A549 (cell line): ENCODE measurements at regions not wholly inside any gene's neighbourhood (a gene's known extent, or its start where the extent isn't known, plus 50 kb on each side); places are given as distances from the start of the nearest gene placed in this dataset.

Experiments
- CHD2 ChIP-seq: fragments of 150-350 bp; IDR thresholded peaks from 2 replicates; pipeline ENCODE4 v1.6.1; 2014; ENCODE audit warnings: low read length; ENCODE audit not compliant: partially characterized antibody
- HDAC2 ChIP-seq: fragments of 200-600 bp; sonication (generic); IDR thresholded peaks from 2 replicates; pipeline ENCODE4 v1.6.1; 2016
- HOXB5 ChIP-seq: fragments of 250-450 bp; sonication (Bioruptor Pico); IDR thresholded peaks from 2 replicates; pipeline ENCODE4 v1.5.0; 2020; ENCODE audit warnings: mild to moderate bottlenecking, moderate library complexity
- JUN ChIP-seq, 2 experiments: fragments of >200 bp; sonication (Bioruptor Twin); formaldehyde crosslinking; IDR thresholded peaks; 2 replicates in 1 of 2; 3 replicates in 1 of 2; pipeline ENCODE4 v1.6.1; 2016 to 2017
- KDM5A ChIP-seq: fragments of 200-600 bp; sonication (generic); IDR thresholded peaks from 2 replicates; pipeline ENCODE4 v1.6.1; 2016; ENCODE audit warnings: antibody characterized with exemption, mild to moderate bottlenecking
- NR3C1 ChIP-seq: fragments of >200 bp; sonication (Bioruptor Twin); formaldehyde crosslinking; IDR thresholded peaks from 3 replicates; pipeline ENCODE4 v1.6.1; 2017
- PHF8 ChIP-seq: fragments of 200-600 bp; sonication (generic); IDR thresholded peaks from 2 replicates; pipeline ENCODE4 v1.6.1; 2016; ENCODE audit warnings: low read depth, mild to moderate bottlenecking, antibody characterized with exemption, moderate library complexity, borderline replicate concordance
- POLR2A ChIP-seq: IDR thresholded peaks from 2 replicates; pipeline ENCODE4 v1.6.1; 2012; ENCODE audit warnings: mild to moderate bottlenecking, low read length
- POLR2AphosphoS2 ChIP-seq: conservative IDR thresholded peaks from 2 replicates; pipeline ENCODE4 v1.6.1; 2012; ENCODE audit warnings: low read length, improper control_type of control experiment, inconsistent platforms
- TF ChIP-seq, protein P1 (sequence below): IDR thresholded peaks from 2 replicates; pipeline ENCODE4 v1.6.1; 2012
- TF ChIP-seq, protein P2 (sequence below): fragments of >200 bp; sonication (Bioruptor Twin); formaldehyde crosslinking; IDR thresholded peaks from 3 replicates; pipeline ENCODE4 v1.5.1; 2016

DNA sequence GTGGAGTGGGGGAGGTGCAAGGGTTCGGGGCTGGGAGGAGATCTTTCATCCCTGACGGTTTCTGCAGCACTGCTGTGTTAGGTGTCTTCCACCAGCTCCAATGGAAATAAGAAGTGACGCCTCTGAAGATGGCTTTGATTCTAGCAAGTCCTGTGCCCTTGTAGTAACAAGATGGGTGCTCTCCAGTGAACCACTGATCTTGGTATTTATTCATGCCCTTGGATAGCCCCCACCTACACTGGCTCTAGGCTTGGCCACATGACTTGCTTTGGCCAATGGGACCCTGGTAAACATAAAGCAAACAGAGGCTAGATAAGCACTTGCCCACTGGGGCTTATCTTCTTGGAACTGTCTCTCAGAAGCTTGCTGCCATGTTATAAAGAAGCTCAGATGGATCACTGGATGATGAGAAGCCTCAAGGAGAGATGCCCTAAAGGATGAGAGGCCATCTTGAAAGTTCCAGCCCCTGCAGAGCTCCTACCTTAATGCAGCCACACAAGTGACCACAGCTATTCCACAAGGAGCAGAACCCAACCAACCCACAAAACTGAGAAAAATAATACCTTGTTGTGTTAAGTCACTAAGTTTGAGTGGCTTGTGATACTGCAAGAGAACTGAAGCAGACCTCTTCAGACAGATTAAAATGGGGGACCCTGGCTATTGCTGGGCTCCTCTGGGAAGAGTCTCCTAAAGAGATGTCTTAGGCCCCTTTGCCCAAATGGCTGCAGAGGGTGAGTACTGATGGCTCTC is 137.9 kb downstream of the PDCD6IP start:
- TF ChIP-seq, protein P1, sequence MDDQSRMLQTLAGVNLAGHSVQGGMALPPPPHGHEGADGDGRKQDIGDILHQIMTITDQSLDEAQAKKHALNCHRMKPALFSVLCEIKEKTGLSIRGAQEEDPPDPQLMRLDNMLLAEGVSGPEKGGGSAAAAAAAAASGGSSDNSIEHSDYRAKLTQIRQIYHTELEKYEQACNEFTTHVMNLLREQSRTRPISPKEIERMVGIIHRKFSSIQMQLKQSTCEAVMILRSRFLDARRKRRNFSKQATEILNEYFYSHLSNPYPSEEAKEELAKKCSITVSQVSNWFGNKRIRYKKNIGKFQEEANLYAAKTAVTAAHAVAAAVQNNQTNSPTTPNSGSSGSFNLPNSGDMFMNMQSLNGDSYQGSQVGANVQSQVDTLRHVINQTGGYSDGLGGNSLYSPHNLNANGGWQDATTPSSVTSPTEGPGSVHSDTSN, result no peak
- TF ChIP-seq HDAC2, result no peak
- no peak for TF ChIP-seq CHD2
- TF ChIP-seq, protein P2, sequence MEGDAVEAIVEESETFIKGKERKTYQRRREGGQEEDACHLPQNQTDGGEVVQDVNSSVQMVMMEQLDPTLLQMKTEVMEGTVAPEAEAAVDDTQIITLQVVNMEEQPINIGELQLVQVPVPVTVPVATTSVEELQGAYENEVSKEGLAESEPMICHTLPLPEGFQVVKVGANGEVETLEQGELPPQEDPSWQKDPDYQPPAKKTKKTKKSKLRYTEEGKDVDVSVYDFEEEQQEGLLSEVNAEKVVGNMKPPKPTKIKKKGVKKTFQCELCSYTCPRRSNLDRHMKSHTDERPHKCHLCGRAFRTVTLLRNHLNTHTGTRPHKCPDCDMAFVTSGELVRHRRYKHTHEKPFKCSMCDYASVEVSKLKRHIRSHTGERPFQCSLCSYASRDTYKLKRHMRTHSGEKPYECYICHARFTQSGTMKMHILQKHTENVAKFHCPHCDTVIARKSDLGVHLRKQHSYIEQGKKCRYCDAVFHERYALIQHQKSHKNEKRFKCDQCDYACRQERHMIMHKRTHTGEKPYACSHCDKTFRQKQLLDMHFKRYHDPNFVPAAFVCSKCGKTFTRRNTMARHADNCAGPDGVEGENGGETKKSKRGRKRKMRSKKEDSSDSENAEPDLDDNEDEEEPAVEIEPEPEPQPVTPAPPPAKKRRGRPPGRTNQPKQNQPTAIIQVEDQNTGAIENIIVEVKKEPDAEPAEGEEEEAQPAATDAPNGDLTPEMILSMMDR, result no peak
- TF ChIP-seq POLR2AphosphoS2, result no peak
- TF ChIP-seq JUN (IDR thresholded peaks at IDR 0.05), result no peak
- no peak for TF ChIP-seq KDM5A
- TF ChIP-seq PHF8, result no peak
- no peak for TF ChIP-seq NR3C1
- TF ChIP-seq POLR2A, result no peak
- no peak for TF ChIP-seq HOXB5 (CRISPR knock-in tag)
